ENCODE measurements at regions not wholly inside any gene's neighbourhood (a gene's known extent, or its start where the extent isn't known, plus 50 kb on each side); places are given as distances from the start of the nearest gene placed in this dataset.

- TF ChIP-seq ZBTB33 (IDR thresholded peaks at IDR 0.05; ENCODE audit: borderline replicate concordance, low read depth) (no peak), RCOR1 (IDR thresholded peaks at IDR 0.05; ENCODE audit: low read length) (no peak), SIN3A (IDR thresholded peaks at IDR 0.05; ENCODE audit: borderline replicate concordance, low read depth, low read length) (no peak)
These were observed 652.6 kb downstream of the DACH1 start (continued) for GRCh38 chr13:71214357-71214756.

GRCh38 chr13:71213252-71213821, 653.7 kb downstream of the DACH1 start:
- WGBS (ENCODE audit: low lambda C conversion rate): 36% methylated on average over 2 of the region's 2 CpGs
- H3K36me3 ChIP-seq (replicated peaks in 1 of 2; ENCODE audit: control insufficient read depth in 1 of 2, insufficient read depth in 2 of 2, low read length in 1 of 2): no peaks in the 10 kb centered on the region
- no peaks in the 10 kb centered on the region for H3K9me3 ChIP-seq
- no peak overlapping the region for H3K9ac ChIP-seq
- CTCF ChIA-PET: no interaction called here
- no peaks in the 10 kb centered on the region for H3K9me2 ChIP-seq
- TF ChIP-seq FOXM1 (IDR thresholded peaks at IDR 0.05; ENCODE audit: low read depth): no peak
- no peak for TF ChIP-seq TAF1 (IDR thresholded peaks at IDR 0.05; ENCODE audit: borderline replicate concordance, low read depth, low read length)
- TF ChIP-seq MEF2A (IDR thresholded peaks at IDR 0.05; ENCODE audit: borderline replicate concordance, low read depth): no peak
- TF ChIP-seq IRF3 (IDR thresholded peaks at IDR 0.05; ENCODE audit: low read depth, low read length): no peak
- TF ChIP-seq FOXJ3 (CRISPR knock-in tag; IDR thresholded peaks at IDR 0.05): no peak
- no peak for TF ChIP-seq NFIC (IDR thresholded peaks at IDR 0.05; ENCODE audit: borderline replicate concordance)
- no peak for TF ChIP-seq TCF12 (IDR thresholded peaks at IDR 0.05)
- TF ChIP-seq JUND (IDR thresholded peaks at IDR 0.05): no peak
- no peak for TF ChIP-seq FOSL2 (IDR thresholded peaks at IDR 0.05; ENCODE audit: borderline replicate concordance, low read depth)
- TF ChIP-seq RFX5 (IDR thresholded peaks at IDR 0.05; ENCODE audit: low read length): no peak
- TF ChIP-seq CTCF (IDR thresholded peaks at IDR 0.05): no peak
- no peak for TF ChIP-seq MAX (IDR thresholded peaks at IDR 0.05; ENCODE audit: low read depth)
- no peak for TF ChIP-seq EP300 (IDR thresholded peaks at IDR 0.05; ENCODE audit: borderline replicate concordance in 1 of 2, low read depth in 1 of 2, low read length in 1 of 2)
- no peak for TF ChIP-seq SMC3 (IDR thresholded peaks at IDR 0.05; ENCODE audit: low read depth, low read length)
- no peak for TF ChIP-seq NRF1 (IDR thresholded peaks at IDR 0.05; ENCODE audit: low read depth, low read length)
- TF ChIP-seq RCOR1 (IDR thresholded peaks at IDR 0.05; ENCODE audit: low read length): no peak
- no peak overlapping the region for H3K4me3 ChIP-seq (ENCODE audit: low read depth in 2 of 2, low read length in 1 of 2)
- H3K79me2 ChIP-seq (ENCODE audit: insufficient read depth): no peaks in the 10 kb centered on the region
- no peak overlapping the region for H2AFZ ChIP-seq (ENCODE audit: low read depth)
- H3K27me3 ChIP-seq (ENCODE audit: insufficient read depth): no peaks in the 10 kb centered on the region
- H3K4me2 ChIP-seq: no peak overlapping the region
- DNase-seq: no peak
- no peaks in the 10 kb centered on the region for H3F3A ChIP-seq (replicated peaks; ENCODE audit: insufficient read depth)
- H3K27ac ChIP-seq (ENCODE audit: low read depth in 2 of 2, low read length in 1 of 2): no peak overlapping the region
- POLR2A ChIA-PET: no interaction called here
- no peaks in the 10 kb centered on the region for H4K20me1 ChIP-seq (ENCODE audit: insufficient read depth)
- H3K4me1 ChIP-seq (ENCODE audit: control insufficient read depth in 1 of 2, insufficient read depth in 2 of 2, low read depth in 1 of 2, low read length in 1 of 2): no peaks in the 10 kb centered on the region
